GM18508 (cell line): ENCODE measurements at regions not wholly inside any gene's neighbourhood (a gene's known extent, or its start where the extent isn't known, plus 50 kb on each side); places are given as distances from the start of the nearest gene placed in this dataset.
"Not testable (repeated sequence)": the region's sequence is repeated elsewhere in the genome, so short reads cannot be mapped to it uniquely, and the experiment has no call there.

Source experiments
- ATAC-seq: cut with Tn5 transposase; IDR thresholded peaks from one replicate; pipeline ENCODE4 v1.9.1; 2021; ENCODE audit warnings: moderate number of reproducible peaks; ENCODE audit not compliant: insufficient read depth, unreplicated experiment

- ATAC-seq: no peak
Observed at GRCh38 chrX:118211891-118212816, 95.5 kb upstream of the KLHL13 start.

GRCh38 chrX:118212817-118213183 is 96.2 kb upstream of the KLHL13 start:
- ATAC-seq: peak; percentile 60

- no peak for ATAC-seq
Observed at GRCh38 chrX:118215346-118215745, 98.7 kb upstream of the KLHL13 start.

- ATAC-seq: no peak
Observed at GRCh38 chrX:118216087-118216486, 99.5 kb upstream of the KLHL13 start.

GRCh38 chrX:118216509-118216908 is 99.9 kb upstream of the KLHL13 start:
- no peak for ATAC-seq

GRCh38 chrX:118218079-118218478 is 101.5 kb upstream of the KLHL13 start:
- no peak for ATAC-seq

GRCh38 chrX:118218940-118219339 is 102.3 kb upstream of the KLHL13 start:
- ATAC-seq: no peak

GRCh38 chrX:118219866-118220265 is 103.3 kb upstream of the KLHL13 start:
- no peak for ATAC-seq

- ATAC-seq: no peak
Observed at GRCh38 chrX:118220509-118220908, 103.9 kb upstream of the KLHL13 start.

- no peak for ATAC-seq
Observed at GRCh38 chrX:118221270-118221669, 104.7 kb upstream of the KLHL13 start.

- no peak for ATAC-seq
Observed at GRCh38 chrX:118221733-118222132, 105.1 kb upstream of the KLHL13 start.

- no peak for ATAC-seq
Observed at GRCh38 chrX:118222421-118222820, 105.8 kb upstream of the KLHL13 start.

- peak; percentile 61 for ATAC-seq
Observed at GRCh38 chrX:118225711-118226428, 109.3 kb upstream of the KLHL13 start.

- ATAC-seq: no peak
Observed at GRCh38 chrX:118228041-118228440, 111.4 kb upstream of the KLHL13 start.

- ATAC-seq: no peak
Observed at GRCh38 chrX:118228456-118228855, 111.8 kb upstream of the KLHL13 start.

GRCh38 chrX:118231464-118231863 is 114.4 kb upstream of the WDR44 start:
- ATAC-seq: no peak

GRCh38 chrX:118239178-118239870 is 106.6 kb upstream of the WDR44 start:
- no peak for ATAC-seq

- ATAC-seq: no peak
Observed at GRCh38 chrX:118239913-118240698, 105.8 kb upstream of the WDR44 start.

- ATAC-seq: not testable (repeated sequence)
Observed at GRCh38 chrX:118246961-118247360, 98.9 kb upstream of the WDR44 start.

GRCh38 chrX:118249146-118249545 is 96.8 kb upstream of the WDR44 start:
- ATAC-seq: no peak
